ENCODE measurements at regions not wholly inside any gene's neighbourhood (a gene's known extent, or its start where the extent isn't known, plus 50 kb on each side); places are given as distances from the start of the nearest gene placed in this dataset.
A peak's percentile ranks its signal among the peaks of the same experiment; 100 is the strongest.
"Not testable (repeated sequence)": the region's sequence is repeated elsewhere in the genome, so short reads cannot be mapped to it uniquely, and the experiment has no call there.

DNA sequence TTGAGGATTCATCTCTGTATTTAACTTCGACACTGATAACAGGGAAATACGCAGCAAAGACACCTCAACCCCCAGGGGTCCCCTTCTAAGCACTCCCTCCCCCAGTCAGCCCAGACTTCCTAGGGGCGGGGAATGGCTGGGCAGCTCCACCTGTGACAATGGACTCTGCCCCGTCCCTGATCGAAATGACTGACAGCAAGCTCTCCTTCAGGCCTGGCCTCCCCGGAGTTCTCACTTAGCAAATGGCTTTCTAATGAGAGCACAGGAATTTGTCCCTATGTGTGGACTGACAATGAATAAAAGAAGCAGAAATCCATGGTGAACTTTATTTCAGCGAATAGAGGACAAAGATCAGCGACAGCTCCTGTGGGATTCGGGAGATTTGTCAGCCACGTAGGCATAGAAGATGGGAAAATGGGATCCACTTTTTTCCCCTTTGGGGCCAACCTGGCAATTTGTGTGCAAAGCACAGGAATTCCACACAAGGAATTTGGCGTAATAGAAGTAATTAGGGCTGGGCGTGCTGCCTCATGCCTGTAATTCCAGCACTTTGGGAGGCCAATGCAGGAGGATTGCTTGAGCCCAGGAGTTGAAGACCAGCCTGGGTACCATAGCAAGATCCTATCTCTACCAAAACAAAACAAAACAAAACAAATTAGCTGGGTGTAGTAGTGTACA lies 63.8 kb downstream of the TNFAIP2 start:
- DNase-seq (ENCODE audit: low read depth) = no peak

DNA sequence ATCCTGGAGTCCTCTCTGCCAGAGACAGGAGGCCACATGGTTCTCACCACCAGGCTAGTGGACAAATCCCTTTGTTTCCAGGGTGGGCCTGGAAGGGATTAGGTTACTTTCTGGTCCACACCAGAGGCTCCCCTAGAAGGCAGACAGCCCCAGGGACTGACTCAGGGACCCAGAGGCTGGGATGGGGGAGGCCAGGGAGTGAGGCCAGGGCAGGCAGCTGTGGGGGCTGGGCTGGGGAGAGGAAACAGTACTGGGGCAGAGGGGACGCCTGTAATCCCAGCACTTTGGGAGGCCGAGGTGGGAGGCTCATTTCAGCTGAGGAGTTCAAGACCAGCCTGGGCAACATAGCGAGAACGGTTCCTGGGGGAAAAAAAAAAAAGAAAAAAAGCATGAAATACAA lies 64.7 kb downstream of the TNFAIP2 start:
- no peak for DNase-seq (ENCODE audit: low read depth)

DNA sequence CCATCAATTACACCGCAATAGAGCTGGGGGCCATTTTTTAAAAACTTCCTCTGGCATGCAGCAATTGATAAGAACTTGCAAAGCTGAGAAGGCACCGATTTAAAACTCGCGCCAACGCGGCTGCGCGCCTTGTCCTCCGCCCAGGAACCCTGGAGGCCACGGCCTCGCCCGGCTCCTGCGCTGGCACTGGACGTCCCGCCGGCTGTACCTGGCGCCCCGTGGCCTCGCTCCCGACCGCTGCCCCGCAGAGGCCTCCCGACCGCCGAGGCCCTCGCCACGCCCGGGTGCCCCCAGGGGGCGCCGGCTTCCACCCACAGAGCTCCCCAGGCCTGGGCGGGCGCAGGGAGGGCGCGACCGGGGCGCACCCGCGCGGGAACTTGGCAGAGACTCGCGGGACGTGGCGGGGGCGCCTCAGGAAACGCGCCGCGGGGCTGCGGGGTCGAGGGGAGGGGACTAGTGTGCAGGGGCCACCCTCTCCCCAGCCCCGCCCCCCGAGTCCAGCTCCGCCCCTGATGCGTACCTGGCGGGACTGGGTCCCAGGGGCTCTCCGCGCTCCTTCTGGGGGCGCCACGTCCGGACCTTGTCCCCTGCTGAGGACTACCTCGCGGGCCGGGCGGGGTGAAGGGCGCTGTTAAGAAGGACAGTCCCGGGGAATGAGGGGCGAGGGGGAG lies 65.7 kb downstream of the TNFAIP2 start:
- DNase-seq (ENCODE audit: low read depth) = peak; percentile 1

DNA sequence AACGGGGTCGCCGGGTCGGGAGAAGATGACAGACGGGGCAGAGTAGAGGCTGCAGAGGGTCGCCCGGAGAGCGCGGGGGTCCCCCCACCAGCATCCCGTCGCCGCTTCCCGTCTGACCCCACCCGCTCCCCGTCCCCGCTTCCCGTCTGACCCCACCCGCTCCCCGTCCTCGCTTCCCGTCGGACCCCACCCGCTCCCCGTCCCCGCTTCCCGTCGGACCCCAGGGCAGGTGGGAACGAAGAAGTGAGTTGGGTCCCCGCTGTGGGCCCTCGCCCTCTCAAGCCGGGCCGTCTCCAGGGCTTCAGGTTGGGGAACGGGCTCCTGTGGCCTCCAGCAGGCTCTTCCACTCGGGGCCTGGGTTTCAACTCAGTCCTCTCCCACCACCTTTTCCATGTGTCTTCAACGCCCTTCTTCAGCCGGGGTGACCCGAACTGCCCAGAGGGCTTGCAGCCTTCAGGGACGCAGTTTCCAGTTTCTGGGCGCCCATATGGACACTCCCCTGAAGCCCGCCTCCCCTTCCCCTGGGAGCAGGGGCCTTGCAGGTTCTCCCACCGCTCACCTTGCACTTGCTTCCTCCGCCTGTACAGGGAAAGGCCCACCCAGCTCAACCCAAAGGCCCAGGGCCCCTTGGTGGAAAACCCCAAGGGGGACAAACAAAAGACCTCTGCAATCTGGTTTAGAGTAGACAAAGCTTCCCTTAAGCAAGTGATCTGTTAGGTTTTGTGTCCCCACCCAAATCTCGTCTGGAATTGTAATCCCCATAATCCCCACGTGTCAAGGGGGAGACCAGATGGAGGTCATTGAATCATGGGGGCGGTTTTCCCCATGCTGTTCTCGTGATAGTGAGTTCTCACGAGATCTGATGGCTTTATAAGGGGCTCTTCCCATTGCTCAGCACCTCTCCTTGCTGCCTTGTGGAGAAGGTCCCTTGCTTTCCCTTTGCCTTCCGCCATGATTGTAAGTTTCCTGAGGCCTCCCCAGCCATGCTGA lies 66.5 kb downstream of the TNFAIP2 start:
- DNase-seq (ENCODE audit: low read depth) = no peak

DNA sequence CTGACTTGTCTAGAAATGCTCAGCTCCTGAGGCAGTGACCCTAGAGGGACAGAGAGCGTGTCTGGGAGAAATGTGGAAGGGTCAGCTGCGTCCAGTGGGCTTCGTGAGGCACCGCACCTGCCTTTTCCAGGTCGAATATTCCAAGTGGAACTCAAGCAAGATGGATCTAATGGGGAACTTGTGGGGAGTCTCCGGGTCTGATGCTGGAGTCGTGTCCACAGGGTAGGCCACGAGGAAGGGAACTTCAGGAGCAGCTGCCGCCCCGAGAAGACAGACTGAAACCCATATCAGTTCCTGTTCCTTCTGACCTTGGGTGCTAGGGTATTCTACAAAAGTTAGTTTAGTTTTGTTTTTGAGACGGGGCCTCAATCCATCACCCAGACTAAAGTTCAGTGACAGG lies 67.5 kb downstream of the TNFAIP2 start:
- no peak for DNase-seq (ENCODE audit: low read depth)

DNA sequence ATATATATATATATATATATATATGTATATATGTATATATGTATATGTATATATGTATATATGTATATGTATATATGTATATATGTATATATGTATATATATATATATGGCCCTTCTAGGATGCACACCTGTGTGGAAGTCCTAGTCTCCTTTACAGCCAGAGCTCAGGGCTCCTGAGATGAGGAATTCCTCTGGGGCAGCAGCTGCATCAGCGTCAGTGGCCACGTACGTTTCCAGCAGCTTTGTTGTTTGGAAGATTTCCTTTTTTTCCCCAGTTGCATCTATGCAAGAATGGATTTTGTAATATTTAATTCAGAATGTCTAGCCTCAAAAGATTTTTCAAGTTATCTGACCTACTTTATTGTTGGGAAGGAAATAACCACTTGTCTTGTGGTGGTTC lies 68.6 kb downstream of the TNFAIP2 start:
- no peak for DNase-seq (ENCODE audit: low read depth)

DNA sequence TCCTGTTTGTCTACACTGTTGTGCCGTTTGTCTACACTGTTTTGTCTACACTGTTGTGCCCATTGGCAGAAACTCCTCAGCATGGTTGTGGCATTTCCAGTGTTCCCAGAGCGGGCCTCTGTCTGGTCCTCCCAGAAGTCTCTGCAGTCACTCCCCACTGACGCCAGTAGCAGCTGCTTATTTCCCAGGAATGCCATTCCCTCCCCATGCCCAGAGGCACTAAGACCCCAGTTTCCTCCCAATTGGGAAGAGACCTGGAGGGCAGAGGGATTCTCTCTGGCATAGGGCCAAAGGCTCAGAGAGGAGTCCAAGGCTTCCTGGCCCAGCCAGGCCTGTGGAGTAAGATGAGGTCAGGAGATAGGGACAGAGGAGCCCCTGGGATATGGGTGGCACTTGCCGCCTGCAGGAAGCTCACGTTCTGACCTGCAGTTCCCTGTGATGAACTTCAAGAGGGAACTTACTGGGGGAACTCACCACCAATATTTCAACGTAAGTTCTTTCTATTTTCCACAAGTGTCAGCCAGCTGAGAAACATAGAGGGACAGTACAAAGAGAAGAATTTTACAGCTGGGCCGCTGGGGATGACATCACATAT lies 69.1 kb downstream of the TNFAIP2 start:
- DNase-seq (ENCODE audit: low read depth) = no peak

DNA sequence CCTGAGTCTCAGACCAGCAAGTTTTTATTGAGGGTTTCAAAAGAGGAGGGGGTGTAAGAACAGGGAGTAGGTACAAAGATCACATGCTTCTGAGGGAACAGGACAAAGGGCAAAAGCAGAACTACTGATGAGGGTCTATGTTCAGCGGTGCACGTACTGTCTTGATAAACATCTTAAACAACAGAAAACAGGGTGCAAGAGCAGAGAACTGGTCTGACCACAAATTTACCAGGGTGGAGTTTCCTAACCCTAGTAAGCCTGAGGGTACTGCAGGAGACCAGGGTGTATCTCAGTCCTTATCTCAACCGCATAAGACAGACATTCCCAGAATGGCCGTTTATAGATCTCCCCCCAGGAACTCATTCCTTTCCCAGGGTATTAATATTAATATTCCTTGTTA lies 69.6 kb downstream of the TNFAIP2 start:
- not testable (repeated sequence) for DNase-seq (ENCODE audit: low read depth)

DNA sequence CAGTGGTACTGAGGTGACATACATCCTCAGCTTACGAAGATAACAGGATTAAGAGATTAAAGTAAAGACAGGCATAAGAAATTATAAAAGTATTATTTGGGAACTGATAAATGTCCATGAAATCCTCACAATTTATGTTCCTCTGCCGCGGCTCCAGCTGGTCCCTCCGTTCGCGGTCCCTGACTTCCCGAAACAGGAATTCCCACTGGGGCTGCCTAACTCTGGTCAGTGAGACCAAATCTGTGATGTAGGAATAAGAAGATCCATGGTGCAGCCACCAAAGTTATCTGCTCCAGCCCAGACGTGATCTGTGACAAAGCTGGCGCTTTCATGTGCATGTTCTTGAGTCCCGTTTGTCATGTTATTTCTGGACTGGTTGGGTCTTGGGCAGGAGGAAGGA lies 70.2 kb downstream of the TNFAIP2 start:
- DNase-seq (ENCODE audit: low read depth) = not testable (repeated sequence)

DNA sequence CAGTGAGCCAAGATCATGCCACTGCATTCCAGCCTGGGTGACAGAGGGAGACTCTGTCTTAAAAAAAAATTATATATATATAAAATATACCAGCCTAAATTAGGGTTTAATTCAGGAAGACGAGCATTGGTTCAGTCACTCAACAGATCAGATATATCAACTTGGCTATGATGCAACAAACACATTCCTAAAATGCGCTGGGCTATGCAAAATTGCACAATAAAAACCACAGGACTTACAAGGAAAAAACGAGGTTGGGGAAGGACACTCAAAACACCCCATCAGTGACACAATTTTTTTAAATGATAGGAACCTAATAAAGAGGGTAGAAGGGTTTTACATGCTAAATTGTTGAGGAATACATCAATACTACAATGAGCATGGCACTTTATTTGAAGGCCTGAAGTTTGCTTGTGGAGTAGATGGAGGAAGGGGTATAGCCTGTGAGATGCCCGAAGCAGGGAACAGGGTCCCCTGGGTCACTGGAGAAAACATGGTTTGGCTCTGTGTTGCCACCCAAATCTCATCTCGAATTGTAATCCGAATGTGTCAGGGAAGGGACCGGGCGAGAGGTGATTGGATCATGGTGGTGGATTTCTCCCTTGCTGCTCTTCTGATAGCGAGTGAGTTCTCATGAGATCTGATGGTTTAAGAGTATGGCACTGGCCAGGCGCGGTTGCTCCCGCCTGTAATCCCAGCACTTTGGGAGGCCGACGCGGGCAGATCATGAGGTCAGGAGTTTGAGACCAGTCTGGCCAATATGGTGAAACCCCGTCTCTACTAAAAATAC lies 71.2 kb downstream of the TNFAIP2 start:
- DNase-seq (ENCODE audit: low read depth) = no peak

DNA sequence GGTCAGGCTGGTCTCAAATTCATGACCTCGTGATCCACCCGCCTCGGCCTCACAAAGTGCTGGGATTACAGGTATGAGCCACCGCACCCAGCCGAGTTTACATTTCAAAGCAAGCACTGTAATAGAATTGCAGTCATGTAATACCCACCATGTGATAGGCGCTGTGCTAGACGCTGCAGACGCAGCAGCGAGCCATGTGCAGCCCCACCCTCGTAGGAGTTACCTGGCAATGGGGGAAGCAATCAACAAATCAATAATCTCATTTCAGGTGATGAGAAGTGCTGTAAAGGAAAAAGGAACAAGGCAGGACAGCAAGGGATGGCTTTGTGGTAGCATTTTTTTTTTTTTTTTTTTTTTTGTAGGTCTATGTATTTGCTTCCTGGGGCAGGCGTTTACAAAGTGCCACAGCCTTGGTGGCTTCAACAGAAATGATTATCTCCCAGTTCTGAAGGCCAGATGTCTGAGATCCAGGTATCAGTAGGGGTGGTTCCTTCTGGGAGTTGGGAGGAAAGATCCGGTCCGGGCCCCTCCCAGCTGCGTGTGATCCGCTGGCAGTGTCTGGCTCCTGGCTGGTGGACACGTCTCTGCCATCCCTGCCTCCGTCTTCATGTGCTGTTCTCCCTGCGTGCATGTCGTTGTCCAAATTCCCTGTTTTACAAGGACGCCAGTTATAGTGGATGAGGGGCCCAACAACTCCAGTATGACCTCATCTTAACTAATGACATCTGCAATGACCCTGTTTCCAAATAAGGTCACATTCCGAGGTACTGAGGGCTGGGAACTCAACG lies 72.8 kb downstream of the TNFAIP2 start:
- DNase-seq (ENCODE audit: low read depth) = no peak

DNA sequence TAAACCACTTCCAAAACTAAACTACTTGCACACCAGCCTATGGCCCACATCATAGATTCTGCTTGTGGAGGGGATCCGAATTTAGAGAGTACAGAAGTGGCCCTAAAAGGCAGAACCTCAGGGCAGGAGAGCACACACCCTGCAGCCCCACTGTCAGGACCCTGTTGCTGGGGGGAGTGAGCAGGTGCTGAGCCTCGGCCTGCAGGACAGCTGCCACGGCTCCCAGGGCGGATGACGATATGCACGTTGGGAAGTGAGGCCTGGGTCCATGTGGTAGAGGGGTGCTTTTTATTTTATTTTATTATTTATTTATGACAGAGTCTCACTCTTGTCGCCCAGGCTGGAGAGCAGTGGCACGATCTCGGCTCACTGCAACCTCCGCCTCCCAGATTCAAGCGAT lies 73.5 kb downstream of the TNFAIP2 start:
- no peak for DNase-seq (ENCODE audit: low read depth)

DNA sequence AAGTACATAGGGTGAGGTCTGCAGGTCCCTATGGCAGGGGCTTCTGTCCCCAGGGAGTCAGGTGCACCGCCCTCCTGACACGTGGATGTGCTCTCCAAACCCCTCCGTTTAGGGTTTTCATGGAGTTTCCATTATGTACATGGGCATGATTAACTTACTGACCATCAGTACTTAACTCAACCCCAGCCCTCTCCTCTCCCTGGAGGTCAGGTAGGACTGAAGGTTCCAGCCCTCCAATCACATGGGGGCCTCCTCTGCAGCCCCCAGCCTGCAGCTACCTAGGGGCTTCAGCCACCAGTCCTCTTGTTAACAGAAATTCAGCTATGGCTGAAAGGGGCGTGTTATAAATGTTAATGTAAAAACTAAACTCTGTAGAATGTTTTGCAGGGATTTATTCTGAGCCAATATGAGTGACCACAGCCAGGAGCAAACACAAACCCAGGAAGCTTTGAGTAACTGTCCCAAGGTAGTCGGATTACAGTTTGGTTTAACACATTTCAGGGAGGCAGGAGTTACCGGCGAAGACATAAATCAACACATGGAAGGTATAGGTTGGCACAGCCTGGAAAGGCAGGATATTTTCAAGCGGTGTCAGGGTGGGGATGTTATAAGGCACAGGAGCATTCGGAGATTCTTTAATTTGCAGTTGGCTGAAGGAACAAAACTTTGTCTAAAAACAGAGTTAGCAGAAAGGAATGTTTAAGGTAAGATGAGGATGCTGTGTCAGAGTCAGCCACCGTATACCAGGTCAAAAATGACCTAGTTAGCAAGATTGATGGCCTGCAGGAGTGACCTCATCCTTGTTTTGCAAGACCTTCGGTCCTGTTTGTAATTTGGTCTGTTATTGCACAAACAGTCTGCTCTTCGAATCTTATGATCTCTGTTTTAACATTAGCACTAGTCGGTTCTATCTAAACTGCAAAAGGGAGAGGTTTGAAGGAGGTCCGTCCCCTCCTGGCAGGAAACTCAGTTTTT lies 75.2 kb downstream of the TNFAIP2 start:
- no peak for DNase-seq (ENCODE audit: low read depth)

DNA sequence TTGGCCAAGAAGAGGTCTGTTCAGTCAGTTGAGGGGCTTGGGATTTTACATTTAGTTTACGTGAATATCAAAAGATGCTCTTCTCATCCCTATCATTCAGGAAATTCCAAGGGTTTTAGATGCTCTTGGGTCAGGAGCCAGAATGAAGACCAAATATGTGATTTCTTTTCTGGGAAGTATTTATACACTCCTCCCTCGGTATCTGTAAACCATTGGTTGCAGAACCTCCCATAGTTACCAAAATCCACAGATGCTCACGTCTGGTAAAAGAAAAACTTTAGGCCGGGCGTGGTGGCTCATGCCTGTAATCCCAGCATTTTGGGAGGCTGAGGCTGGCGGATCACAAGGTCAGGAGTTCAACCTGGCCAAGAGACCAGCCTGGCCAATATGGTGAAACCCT lies 75.9 kb downstream of the TNFAIP2 start:
- no peak for DNase-seq (ENCODE audit: low read depth)

DNA sequence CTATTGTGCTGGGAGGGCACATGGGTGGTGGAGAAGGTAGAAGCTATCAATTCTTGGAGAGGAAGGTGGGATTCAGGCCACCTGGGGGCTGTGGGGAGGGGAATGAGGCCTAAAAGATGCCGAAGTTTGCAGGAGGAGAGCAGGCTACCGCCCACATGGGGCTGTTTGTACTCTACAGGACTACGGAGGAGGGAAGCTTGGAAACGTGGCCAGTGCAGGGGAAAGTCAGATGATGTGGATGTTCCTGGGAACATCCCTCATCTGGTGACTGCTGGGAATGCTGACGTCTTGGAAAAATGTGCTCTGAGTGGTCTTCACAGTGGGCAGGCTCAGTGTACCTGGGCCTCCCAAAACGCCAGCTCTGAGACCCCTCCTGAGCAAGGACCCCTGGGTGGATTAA lies 78.5 kb downstream of the TNFAIP2 start:
- no peak for DNase-seq (ENCODE audit: low read depth)

DNA sequence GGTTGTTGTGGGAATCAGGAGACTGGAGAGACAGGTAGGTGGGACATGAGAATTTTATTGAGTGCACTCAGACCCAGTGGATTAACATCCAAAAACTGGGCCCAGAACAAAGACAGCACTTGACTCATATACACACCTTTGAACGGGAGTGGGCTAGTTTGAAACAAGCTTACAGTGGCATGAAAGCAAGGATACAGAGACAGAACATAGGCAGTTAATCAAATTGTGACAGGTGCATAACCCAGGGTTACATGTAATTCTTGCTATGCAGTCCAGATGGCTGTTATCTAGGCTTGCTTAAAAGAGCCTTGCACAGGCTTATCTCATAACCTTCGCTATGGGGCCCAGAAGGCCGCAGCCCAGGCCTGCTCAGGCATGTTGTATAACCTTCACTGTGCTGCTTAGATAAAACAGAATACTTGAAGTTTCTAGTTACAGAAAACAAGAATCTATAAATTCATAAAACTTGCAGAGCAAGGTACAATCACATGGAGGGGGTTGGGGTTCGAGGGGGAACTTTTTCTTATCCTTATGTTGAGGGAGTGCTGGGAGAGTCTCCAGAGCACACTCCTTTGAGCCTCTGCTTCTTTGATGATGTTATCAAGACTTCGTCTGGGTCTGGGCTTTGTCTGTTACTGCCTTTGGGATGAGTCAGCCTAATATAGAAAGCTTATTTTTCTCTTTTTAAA lies 81.7 kb downstream of the TNFAIP2 start:
- DNase-seq (ENCODE audit: low read depth) = no peak

DNA sequence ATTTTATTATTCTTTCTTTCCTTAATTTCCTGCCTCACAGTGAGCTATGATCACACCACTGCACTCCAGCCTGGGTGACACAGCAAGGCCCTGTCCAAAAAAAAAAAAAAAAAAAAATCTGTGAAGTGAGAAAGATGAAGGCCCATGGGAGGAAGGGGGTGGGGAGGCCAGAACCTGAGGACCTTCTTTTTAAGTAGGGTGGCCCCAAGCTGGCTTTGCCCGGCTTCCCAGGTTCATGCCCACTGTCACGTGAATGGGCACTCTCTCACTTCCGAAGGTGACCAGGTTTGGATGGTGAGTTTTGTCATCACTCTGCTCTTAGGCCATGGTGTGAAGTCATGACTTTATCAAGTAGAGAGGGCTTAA lies 82.3 kb downstream of the TNFAIP2 start:
- DNase-seq (ENCODE audit: low read depth) = no peak

DNA sequence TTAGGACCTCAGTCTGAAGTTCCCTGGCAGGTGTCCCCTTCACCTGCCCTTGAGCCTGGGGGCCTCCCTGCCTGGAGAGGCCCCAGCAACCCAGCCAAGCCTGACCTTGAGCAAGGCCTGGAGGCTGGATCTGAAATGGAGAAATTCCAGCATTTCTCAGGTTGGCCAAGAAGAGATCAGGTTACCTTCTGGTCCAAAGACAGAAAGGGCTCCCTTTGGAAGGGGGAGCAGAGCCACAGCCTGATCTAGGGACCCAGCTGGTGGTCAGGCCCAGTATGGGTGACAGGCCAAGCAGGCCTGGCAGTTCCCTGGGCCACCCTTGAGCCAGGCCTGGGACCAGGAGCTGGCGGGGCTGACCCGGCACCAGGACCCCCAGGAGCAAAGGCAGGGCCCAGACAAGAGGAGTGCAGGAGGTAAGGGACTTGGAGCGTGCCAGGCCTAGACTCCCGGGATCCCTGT lies 82.8 kb downstream of the TNFAIP2 start:
- DNase-seq (ENCODE audit: low read depth) = no peak

DNA sequence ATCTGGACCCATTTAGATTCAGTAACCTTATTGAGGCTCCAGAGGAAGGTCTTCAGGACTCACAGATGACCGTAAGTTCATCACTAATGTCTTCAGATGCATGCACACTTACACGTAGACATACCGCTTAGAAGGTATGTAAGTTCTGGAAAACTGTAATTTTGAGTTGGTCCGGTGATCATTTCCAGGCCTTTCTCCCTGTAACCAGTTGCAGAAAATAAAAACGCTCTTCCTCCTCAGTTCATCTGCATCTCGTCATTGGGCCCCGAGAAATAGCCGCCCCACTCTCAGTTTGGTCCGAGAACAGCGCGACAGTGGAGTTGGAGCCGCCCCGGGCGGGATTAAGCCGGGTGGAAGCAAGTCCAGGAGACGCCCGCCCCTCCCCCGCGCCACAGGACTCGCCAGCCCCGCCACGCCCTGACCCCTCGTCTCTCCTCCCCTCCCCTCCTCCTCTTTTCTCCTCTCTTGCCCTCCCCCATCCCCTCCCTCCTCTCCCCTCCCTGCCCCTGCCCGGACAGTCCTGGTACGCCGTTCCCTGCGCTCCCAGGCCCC lies 83.7 kb downstream of the TNFAIP2 start:
- DNase-seq (ENCODE audit: low read depth) = no peak

Data from activated T-cell treated with anti-CD3 and anti-CD28 coated beads for 1 hour (primary cell).